Thymus (tissue), 11 donors: ENCODE measurements at regions not wholly inside any gene's neighbourhood (a gene's known extent, or its start where the extent isn't known, plus 50 kb on each side); places are given as distances from the start of the nearest gene placed in this dataset.
A peak's percentile ranks its signal among the peaks of the same experiment; 100 is the strongest.

ENCODE experiments used
- DNase-seq, 9 donors: peaks; one replicate each; pipeline ENCODE4 v3.0.0-alpha.2; 2013; ENCODE audit warnings: low spot score in 9 of 9, low read depth in 6 of 9, missing footprints in 1 of 9
- H3K27ac ChIP-seq, 2 donors: one replicate each; pipeline ENCODE4 v1.5.1; 2013; ENCODE audit warnings: control low read depth in 1 of 2, low read depth in 1 of 2, low read length in 1 of 2, mild to moderate bottlenecking in 1 of 2, moderate library complexity in 1 of 2
- H3K27me3 ChIP-seq, 2 donors: one replicate each; pipeline ENCODE4 v1.5.1; 2013; ENCODE audit warnings: low read length in 1 of 2; ENCODE audit not compliant: control insufficient read depth in 2 of 2, insufficient read depth in 1 of 2
- H3K36me3 ChIP-seq, 2 donors: one replicate each; pipeline ENCODE4 v1.5.1; 2013; ENCODE audit warnings: low read length in 1 of 2, mild to moderate bottlenecking in 1 of 2, moderate library complexity in 1 of 2; ENCODE audit not compliant: control insufficient read depth in 2 of 2, insufficient read depth in 2 of 2
- H3K4me1 ChIP-seq, 2 donors: one replicate each; pipeline ENCODE4 v1.5.1; 2013; ENCODE audit warnings: low read length in 2 of 2; ENCODE audit not compliant: control insufficient read depth in 2 of 2, insufficient read depth in 2 of 2
- H3K4me3 ChIP-seq, 2 donors: one replicate each; pipeline ENCODE4 v1.5.1; 2013; ENCODE audit warnings: low read length in 2 of 2, control low read depth in 1 of 2, mild to moderate bottlenecking in 1 of 2
- H3K9me3 ChIP-seq, 2 donors: one replicate each; pipeline ENCODE4 v1.5.1; 2013; ENCODE audit warnings: low read length in 1 of 2, mild to moderate bottlenecking in 1 of 2; ENCODE audit not compliant: control insufficient read depth in 2 of 2, insufficient read depth in 1 of 2
- WGBS: extraction: QIAGEN DNeasy Blood & Tissue Kit; methylation state at CpG from one replicate; pipeline ENCODE4 v1.1.7; 2013; 5-methylcytosine and 5-hydroxymethylcytosine counted together
- donor health status: healthy.

GRCh38 chr14:23712287-23712686, 76.1 kb downstream of the DHRS2 start:
- Histone ChIP-seq H3K27me3 (no peaks in the 10 kb centered on the region), H3K36me3 (no peaks in the 10 kb centered on the region), H3K4me1 (no peaks in the 10 kb centered on the region), H3K9me3 (no peaks in the 10 kb centered on the region), H3K4me3 (no peak overlapping the region), H3K27ac (no peak overlapping the region)
- 92% methylated on average over 2 of the region's 2 CpGs for WGBS
- no peak for DNase-seq

- Histone ChIP-seq H3K36me3 (no peaks in the 10 kb centered on the region), H3K27me3 (no peaks in the 10 kb centered on the region), H3K4me3 (no peak overlapping the region), H3K27ac (no peak overlapping the region), H3K9me3 (no peaks in the 10 kb centered on the region), H3K4me1 (no peaks in the 10 kb centered on the region)
- DNase-seq: no peak
- WGBS: 96% methylated on average over 10 of the region's 10 CpGs
Observed at GRCh38 chr14:23719225-23719985, 83.2 kb downstream of the DHRS2 start.

GRCh38 chr14:23722675-23723074, 86.5 kb downstream of the DHRS2 start:
- H3K9me3 ChIP-seq: no peaks in the 10 kb centered on the region
- no peak overlapping the region for H3K27ac ChIP-seq
- H3K36me3 ChIP-seq: no peaks in the 10 kb centered on the region
- no peaks in the 10 kb centered on the region for H3K4me1 ChIP-seq
- no peak for DNase-seq
- H3K4me3 ChIP-seq: no peak overlapping the region
- H3K27me3 ChIP-seq: no peaks in the 10 kb centered on the region
- 72% methylated on average over 1 of the region's 1 CpG for WGBS

- no peak for DNase-seq
- no peaks in the 10 kb centered on the region for H3K4me1 ChIP-seq
- H3K4me3 ChIP-seq: no peak overlapping the region
- 95% methylated on average over 3 of the region's 3 CpGs for WGBS
- no peaks in the 10 kb centered on the region for H3K9me3 ChIP-seq
- no peaks in the 10 kb centered on the region for H3K36me3 ChIP-seq
- H3K27me3 ChIP-seq: no peaks in the 10 kb centered on the region
- H3K27ac ChIP-seq: no peak overlapping the region
Observed at GRCh38 chr14:23723911-23724310, 87.7 kb downstream of the DHRS2 start.

GRCh38 chr14:23725528-23725927, 89.4 kb downstream of the DHRS2 start:
- DNase-seq: no peak
- H3K27me3 ChIP-seq: no peaks in the 10 kb centered on the region
- 92% methylated on average over 3 of the region's 3 CpGs for WGBS
- H3K9me3 ChIP-seq: no peaks in the 10 kb centered on the region
- H3K4me3 ChIP-seq: no peak overlapping the region
- H3K4me1 ChIP-seq: no peaks in the 10 kb centered on the region
- no peak overlapping the region for H3K27ac ChIP-seq
- no peaks in the 10 kb centered on the region for H3K36me3 ChIP-seq

- no peaks in the 10 kb centered on the region for H3K9me3 ChIP-seq
- no peak overlapping the region for H3K27ac ChIP-seq
- no peak overlapping the region for H3K4me3 ChIP-seq
- DNase-seq: no peak
- no peaks in the 10 kb centered on the region for H3K4me1 ChIP-seq
- H3K36me3 ChIP-seq: no peaks in the 10 kb centered on the region
- H3K27me3 ChIP-seq: no peaks in the 10 kb centered on the region
- WGBS: 79% methylated on average over 16 of the region's 16 CpGs
Observed at GRCh38 chr14:23725980-23726710, 90.0 kb downstream of the DHRS2 start.

GRCh38 chr14:23727566-23728335, 91.6 kb downstream of the DHRS2 start:
- Histone ChIP-seq H3K4me1 (no peaks in the 10 kb centered on the region), H3K27ac (no peak overlapping the region), H3K9me3 (no peaks in the 10 kb centered on the region), H3K4me3 (no peak overlapping the region), H3K36me3 (no peaks in the 10 kb centered on the region), H3K27me3 (no peaks in the 10 kb centered on the region)
- DNase-seq: peak in 2 of 9 donors; percentile 2 to 6
- WGBS: 94% methylated on average over 5 of the region's 5 CpGs

- no peaks in the 10 kb centered on the region for H3K27me3 ChIP-seq
- H3K9me3 ChIP-seq: no peaks in the 10 kb centered on the region
- 84% methylated on average over 4 of the region's 4 CpGs for WGBS
- DNase-seq: no peak
- H3K36me3 ChIP-seq: no peaks in the 10 kb centered on the region
- no peak overlapping the region for H3K27ac ChIP-seq
- no peak overlapping the region for H3K4me3 ChIP-seq
- H3K4me1 ChIP-seq: no peaks in the 10 kb centered on the region
Observed at GRCh38 chr14:23728791-23729190, 92.6 kb downstream of the DHRS2 start.
